Activated CD4-positive, alpha-beta T cell treated with anti-CD3 and anti-CD28 coated beads, Interleukin-2, amount 50 U/mL, for 1 hour (primary cell): ENCODE measurements at regions not wholly inside any gene's neighbourhood (a gene's known extent, or its start where the extent isn't known, plus 50 kb on each side); places are given as distances from the start of the nearest gene placed in this dataset.
"Not testable (repeated sequence)": the region's sequence is repeated elsewhere in the genome, so short reads cannot be mapped to it uniquely, and the experiment has no call there.

Experiments used
- DNase-seq: peaks from one replicate; pipeline ENCODE4 v3.0.0-alpha.2; 2020

DNA sequence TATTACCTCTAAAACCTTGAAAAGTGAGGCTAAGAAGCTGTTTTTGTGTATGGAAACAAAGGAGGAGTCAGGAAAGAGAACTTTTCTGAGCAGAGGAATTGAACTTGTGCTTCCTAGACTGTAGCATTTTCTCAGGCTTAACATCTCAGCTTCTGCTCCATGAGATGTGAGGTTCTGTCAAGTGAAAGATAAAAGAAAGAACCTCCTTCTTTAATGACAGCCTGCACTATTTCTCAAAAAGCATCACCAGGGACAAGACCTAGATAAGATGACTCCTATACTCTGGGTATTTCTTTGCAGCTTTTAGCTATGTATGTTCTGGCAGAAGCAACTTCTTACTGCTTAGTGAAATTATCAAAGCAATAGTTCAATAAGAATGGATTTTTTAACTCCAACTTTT lies 87.6 kb upstream of the KCNQ5 start:
- DNase-seq, result no peak

DNA sequence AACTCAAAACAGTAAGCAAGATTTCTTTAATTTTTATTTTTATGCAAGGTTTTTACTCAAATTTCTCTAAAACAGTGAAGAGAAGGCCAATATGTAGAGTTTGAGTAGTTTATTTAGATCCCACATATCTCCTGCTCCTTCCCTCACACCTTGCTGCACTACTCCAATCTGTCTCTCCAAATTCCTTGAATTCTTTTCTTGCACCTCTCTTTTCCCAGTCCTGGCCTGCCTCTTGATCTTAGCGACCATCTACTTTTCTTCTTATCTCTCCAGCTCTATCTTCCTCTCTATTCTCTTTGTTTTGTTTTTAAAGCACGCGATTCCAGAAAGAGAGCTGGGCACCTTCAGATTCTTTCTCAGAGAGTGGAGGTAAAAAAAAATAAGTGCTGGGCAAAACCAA lies 86.7 kb upstream of the KCNQ5 start:
- no peak for DNase-seq

DNA sequence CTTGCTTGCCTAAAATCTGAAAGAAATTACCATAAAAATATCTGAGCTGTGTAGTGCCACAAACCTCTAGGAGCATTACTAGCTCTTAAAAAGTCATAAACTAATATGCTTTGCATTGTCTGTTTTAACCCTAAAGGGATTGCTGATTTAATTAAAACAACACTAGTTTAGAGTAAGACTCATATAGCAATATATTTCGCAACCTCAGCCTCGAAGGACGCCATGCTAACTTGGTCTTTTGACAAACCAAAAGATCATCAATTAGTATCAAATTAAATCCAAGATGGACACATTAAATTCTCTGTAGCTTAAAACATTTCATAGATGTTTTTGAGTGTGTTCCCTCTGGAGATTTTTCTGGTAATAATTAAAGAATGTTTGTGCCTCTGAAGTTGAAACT lies 74.8 kb upstream of the KCNQ5 start:
- DNase-seq, result no peak

DNA sequence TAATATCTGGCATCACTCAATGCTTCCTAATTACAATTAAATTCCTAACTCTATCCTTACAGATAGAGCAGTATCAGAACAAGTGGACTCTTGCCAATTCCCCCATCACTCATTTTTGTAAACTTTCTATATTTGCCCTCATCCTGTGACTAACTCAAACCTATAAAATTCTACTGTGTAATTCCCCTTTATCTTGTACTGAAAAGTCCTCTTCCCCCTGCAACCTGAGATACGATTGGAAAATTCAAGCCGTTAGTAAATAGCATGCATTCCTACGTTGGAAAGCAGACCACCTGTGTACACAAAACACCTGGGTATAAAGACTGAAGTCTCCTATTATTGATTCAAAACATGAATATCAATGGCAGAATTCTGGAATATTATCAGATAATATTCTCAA lies 70.4 kb upstream of the KCNQ5 start:
- DNase-seq, result no peak

DNA sequence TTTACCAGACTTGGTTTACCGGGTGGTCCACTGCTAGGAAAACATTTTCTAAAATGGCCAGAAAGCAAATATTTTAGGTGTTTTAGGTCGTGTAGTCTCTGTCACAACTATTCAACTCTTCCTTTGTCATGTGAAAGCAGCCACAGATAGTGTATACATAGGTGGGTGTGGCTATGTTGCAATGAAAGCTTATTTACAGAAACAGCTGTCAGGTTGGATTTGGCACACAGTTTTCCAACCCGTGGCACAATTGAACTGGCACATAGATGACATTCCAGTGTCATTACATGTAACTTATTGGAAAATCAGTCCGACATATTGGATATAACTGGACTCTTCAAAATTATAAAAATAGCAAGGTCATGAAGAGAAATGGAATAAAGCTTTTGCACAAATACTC lies 68.9 kb upstream of the KCNQ5 start:
- no peak for DNase-seq

DNA sequence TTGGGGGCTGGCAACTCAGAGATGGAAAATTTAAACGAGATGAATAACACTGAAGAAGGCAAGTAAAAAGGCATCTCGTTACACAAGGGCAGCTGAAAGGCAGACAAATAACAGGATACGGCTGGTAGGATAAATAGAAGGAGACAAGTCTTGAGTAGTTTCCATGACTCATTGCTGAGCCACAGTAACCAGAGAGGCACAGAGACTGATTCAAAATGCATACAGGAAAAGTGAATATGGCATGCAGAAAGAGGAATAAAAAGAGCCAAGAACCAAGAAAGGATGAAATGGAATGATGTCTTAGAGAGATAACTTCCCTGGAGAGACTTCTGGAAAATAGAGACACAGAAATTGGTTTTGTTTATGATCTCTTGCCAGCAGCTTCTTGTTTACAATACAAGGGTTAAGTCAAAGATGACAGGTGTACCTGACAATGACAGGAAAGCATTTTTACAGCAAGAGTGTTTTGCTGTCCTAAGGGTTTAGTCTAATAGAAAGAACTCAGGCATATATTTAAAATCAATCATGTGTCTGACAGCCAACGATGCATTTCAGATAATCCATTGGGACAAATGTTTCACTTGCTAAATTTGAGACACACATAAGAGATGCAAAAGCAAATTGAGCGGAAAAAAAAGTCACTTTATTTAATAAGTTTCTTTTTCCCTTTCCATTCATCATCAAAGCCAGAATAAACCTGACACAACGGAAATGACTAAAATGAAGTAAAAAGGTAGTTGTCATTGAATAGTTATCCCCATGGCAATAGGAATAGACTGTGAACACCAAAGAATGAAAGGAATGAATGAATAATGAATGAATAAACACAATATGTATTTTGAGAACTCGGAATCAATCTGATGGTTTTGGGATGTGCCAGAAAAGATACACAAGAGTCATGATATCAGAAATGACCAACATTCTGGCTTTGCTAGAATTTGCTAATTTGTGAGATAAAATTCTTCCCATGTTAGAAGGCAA lies 68.0 kb upstream of the KCNQ5 start:
- DNase-seq, result no peak

DNA sequence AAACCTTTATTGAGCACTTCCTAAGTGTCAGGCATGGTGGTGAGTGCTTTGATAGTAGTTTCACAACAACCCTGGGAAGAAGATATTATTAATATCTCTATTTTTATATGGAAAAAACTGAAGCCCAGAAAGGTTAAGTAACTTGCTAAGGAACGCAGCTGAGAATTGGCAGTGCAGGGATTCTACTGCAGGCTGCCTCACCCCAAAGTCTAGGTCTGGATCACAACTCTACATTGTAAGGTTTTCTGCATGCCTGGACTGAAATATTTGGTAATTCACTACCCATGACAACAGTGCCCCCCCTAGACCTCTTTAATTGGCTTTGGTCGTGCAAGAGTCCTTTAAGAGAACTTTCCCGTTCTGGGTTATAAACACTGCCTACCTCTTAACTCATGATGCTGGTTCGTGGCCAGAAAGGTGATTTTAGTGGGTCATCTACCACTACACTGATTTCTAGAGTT lies 67.1 kb upstream of the KCNQ5 start:
- DNase-seq, result no peak

DNA sequence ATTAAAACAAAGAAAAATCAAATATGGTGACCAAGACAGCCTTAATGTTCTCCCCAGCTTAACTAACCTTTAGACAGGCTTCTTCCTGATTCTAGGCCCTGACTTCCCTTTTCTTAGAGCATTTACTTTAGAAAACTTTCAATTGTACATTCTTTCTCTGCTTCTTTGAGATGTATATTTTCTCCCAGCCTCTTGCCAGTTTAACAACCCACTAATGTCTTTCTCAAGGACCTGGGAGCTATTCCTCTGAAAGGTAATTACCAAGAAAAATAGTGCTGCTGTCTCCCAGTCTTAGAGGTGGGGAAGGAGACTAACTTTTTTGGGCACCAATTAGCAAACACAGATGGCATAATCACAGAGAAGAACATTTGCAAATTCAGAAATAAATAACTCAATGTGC lies 62.8 kb upstream of the KCNQ5 start:
- no peak for DNase-seq

DNA sequence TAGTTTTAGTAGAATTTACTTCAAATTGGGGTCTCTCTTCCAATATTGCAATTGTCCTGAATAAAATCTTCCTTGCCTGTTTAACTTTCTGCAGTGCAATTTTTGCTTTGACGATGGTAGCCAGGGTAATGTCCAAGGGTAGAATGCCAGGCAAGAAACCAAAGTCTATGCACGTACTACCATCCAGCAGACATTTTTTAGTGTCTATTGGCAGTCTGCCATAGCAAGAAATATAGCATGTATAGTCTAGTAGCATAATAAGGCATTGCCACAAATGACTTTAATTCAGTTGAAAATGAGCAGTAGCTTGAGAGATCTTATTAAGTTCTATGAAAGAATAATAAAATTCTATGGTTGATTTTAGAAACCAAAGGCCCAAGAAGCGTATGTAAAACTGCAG lies 62.3 kb upstream of the KCNQ5 start:
- no peak for DNase-seq

DNA sequence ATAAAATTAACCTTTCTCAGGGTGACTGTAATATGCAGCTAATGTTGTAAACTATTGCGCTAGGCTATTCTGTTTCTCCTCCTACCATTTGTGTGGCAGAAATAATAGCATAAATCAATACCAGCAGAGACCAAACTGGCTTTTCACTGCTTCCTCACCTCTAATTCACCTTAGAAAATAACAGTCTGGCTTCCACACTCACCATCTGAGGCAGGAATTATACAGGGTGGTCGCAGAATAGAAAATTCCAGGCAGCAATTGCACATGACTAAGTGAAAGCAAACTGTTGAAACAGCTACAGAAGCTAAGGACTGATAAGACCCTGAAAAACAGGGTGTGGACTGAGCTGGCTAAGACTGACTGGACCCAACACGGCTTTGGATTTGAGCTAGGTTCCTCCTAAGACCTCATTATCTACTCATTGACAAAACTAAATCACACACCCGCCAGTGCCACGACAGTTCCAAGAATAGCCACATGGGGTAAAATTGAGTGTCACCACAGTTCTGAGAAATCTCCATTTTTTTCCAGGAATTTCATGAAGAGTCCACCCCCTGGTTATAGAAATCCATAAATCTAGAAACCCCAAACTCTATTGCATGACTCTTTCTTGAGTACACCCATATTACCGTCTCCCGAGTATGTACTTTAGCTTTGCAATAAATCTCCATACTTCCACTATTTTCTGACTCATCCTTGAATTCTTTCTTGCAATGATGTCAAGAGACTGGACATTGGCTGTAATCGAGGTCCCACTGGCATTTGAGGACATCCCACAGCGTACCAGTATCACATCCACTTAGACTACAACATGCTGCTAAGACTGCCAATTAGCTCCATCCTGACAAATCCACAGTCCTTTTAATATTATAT lies 60.9 kb upstream of the KCNQ5 start:
- DNase-seq, result no peak

DNA sequence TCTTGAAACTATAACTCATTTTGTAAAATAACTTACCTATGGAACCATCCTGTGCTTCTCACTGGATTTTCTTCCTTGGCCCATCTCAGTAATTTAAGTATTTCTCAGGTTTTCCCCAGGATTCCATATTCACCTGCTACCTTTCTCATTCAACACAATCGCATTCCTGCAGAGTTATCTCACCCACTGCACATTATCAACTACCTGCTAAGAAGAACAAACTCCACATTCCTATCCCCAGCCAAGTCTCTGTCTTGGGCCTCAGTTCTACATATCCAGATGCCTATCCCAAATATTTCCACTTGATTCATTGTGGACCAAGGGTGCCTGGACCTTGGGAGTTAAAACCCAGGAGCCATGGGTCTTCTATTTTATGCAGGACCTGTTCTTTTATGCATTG lies 60.2 kb upstream of the KCNQ5 start:
- DNase-seq, result no peak

DNA sequence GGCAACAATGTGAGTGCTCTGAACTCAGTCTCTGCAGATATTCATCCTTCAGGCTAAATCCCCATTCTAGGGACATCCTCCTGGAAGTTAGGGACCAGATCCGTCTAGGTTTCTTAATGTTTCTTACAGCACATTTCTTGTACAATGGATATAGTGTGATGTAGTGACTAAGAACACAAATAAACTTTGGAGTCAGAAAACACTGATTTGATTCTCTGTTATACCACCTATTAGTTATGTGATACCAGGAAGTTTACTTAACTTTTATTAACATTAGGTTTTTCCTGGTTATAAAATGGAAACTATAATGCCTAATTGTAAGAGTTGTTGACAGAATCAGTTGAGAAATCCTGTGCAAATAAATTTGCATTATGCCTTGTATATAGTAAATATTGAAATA lies 57.6 kb upstream of the KCNQ5 start:
- no peak for DNase-seq

DNA sequence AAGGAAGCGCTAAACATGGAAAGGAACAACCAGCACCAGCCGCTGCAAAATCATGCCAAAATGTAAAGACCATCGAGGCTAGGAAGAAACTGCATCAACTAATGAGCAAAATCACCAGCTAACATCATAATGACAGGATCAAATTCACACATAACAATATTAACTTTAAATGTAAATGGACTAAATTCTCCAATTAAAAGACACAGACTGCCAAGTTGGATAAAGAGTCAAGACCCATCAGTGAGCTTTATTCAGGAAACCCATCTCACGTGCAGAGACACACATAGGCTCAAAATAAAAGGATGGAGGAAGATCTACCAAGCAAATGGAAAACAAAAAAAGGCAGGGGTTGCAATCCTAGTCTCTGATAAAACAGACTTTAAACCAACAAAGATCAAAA lies 49.9 kb upstream of the KCNQ5 start:
- DNase-seq, result not testable (repeated sequence)
